ENCODE measurements at regions not wholly inside any gene's neighbourhood (a gene's known extent, or its start where the extent isn't known, plus 50 kb on each side); places are given as distances from the start of the nearest gene placed in this dataset.
"Not testable (repeated sequence)": the region's sequence is repeated elsewhere in the genome, so short reads cannot be mapped to it uniquely, and the experiment has no call there.

DNA sequence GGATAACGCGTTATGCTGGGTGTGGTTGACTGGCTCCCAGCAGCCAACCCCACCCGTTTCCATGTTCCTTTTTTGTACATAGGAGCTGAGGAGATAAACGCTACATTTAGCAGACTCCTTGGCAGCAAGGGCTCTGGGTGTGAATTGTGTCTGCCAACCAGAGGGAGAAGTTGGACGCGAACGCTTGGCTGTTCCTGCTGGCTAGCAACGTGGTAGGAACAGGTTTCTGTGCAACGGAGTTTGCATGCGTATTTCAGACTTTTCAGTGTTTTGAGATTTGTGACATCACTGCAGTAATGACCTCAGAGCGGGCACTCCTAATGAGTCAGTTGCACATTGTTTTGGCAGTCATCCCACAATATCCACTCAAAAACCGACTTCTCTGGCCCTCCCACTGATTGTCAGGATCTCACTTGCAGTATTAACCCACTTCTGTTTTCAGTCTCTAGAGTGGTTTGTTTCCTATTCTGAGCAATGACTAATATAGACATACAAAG lies 98.7 kb upstream of the RGS1 start:
- DNase-seq (ENCODE audit: low read depth in 1 of 2, low spot score in 1 of 2) = no peak

DNA sequence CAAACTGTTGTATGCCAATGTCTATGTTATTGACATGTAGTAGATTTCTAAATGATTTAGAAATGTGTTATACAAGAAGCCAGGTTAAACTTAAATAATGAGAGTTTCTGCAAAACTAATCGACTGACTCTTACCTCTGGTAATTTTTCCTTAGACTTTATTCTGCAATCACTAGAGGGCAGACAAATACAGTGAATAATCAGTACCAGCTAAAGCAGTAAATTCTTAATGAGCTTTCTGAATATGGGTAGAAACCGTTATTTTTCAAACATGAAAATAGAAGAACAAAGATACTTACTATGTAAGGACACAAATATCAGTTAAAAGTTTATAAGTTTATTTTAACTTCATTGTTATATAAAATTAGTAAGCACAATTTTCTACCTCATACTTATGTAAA lies 97.9 kb upstream of the RGS1 start:
- DNase-seq (ENCODE audit: low read depth in 1 of 2, low spot score in 1 of 2) = no peak

DNA sequence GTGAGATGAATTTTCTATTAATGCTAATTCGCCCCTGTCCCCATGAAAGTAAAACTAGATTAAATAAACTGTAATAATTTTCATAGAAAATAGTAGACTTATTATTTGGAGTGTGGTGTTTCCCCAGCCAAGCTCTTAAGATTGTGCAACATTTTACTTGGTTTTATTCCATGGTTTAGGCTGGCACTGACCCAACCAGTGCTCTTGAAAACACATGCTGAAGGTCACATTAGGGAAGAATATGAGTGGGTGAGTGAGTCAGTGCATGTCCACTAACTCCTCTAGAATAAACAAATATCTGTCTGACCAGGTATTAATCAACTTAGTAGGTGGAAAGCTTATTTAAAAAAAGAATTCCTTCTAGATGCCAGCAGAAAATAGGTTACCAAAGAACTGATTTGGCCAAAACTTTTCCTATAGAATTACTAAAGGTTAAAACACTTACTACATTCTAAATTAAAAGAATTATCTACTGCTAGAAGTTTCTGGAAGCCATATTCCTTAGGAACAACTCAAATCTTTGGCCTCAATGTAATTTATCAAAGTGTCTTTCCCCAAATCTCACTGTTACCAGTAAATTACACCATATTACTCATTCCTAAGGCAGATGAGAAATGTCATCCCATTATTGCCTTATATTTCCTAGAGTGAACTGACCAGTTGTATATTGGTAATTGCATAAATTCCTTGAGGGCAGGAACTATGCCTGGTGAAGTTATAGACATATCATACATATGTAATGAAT lies 89.7 kb upstream of the RGS1 start:
- DNase-seq (ENCODE audit: low read depth in 1 of 2, low spot score in 1 of 2) = no peak

DNA sequence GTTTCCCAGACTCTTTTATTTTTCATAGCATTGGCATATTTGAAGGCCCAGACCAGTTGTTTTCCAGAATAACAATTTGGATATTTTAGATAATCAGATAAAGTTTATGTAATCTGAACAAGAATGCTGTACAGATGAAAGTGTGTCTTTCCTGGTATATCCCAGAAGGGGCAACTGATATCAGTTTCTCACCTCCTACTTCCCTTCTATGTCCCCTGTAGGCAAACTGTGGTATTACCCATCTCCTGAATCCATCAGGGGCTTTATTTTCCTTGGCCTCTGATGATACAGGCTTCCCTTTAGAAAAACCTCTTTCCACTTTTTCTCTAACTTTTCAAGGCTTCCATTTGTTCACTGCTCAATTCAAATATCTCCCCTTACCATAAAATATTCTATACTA lies 87.5 kb upstream of the RGS1 start:
- no peak for DNase-seq (ENCODE audit: low read depth in 1 of 2, low spot score in 1 of 2)

DNA sequence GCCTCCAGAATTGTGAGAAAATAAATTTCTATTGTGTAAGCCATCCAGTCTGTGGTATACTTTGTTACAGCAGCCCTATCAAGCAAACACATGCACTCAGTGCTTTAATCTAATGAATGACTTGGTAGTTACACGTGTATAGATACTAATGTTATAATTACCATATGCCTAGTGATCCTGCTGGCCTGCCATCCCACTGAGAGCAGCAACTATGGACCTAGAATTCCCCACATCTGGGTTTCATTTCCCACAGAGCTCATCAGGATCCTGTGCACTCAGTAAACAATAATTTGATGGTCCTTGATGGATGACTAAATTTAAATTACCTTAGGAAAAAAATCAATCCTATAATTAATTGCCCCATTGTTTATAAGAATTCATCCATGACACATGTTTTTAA lies 86.5 kb upstream of the RGS1 start:
- DNase-seq (ENCODE audit: low read depth in 1 of 2, low spot score in 1 of 2) = no peak

DNA sequence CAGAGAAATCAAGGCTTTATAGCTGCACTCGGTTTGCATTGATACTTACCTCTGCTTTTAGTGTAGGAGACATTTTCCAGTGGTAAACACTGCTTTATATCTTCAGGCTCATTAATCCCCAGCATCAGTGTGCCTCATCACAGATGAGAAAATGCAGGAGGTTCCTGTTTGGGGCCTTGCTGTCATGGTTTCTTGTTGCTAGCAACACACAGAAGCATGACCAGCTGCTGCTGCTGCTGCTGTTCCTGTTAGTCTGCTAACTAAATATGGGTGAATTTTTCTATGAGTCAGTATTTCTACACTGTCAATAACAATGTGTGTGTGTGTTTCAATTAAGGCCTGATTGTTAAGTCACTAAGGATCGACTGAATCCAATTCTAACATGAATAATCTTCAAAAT lies 85.8 kb upstream of the RGS1 start:
- no peak for DNase-seq (ENCODE audit: low read depth in 1 of 2, low spot score in 1 of 2)

DNA sequence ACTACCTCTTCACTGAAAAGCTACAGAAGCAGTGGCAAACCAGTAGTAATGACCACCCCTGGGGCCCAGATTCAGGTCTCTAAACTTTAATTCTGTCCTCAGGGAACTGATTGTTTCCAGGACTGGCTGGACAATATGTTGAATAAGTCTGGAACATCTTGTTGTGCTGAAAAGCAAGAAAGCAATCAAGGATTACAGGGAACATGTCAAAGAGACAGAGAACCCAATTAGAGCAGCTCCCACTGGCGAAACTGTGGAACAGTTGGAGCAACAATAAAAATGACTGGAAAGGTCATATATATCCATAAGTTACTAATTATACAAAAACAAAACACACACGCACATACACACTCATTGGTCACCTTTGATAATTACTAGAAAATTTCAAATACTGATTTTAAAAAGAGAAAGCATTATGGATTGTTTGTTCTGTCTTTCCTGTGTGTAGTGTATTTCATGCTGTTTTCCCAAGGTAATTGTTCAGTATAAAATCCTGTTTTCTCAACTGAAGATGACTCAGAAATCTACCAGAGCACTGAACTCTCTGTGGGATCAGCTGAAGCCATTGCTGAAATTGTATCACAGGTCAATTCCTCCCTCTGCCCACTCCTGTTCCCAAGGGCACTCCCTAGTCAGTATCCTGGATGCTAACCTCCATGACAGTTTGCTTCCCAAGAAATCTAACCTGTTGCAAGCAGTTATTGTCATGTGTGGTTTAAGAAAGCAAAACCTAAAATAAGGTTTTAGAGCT lies 83.6 kb upstream of the RGS1 start:
- no peak for DNase-seq (ENCODE audit: low read depth in 1 of 2, low spot score in 1 of 2)

DNA sequence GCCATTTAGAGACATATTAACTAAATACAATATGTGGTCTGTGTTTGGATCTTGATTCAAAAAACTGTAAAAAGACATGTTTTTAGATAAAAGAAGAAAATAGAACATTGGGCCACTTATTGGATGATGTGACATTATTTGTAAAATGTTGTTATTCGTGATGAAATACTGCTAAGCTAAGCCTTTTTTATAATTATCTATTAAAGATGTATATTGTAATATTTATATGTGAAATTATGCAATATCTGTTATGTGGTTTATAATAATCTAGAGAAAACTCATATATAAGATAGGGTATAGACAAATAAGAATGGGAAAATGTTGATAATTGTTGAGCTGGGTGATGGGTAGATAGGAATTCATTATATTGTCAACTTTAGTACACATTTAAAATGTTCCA lies 82.0 kb upstream of the RGS1 start:
- no peak for DNase-seq (ENCODE audit: low read depth in 1 of 2, low spot score in 1 of 2)

DNA sequence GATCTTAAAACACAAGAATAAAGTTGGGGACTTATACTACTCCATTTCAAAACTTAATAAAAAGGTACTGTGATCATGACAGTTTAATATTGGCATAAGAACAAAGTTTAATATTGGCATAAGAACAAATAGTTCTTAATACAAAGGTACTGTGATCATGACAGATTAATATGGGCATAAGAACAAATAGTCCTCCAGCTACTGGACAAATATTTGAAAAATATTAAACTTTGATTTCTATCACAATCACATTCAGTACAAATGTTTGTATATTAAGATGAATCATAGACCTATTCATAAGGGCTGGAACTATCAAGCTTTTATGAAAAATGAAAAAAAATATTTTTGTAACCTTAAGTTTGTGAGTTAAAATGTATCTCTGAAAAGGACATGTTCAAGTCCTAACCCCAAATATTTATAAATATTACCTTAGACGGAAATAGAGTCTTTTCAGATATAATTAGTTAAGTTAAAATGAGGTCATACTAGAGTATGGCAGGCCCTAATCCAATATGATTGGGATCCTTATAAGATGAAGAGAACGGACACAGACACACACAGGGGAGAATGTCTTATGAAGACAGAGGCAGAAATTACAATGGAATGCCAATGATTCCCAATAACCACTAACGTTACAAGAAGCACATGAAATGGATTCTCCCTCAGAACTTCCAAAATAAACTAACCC lies 79.1 kb upstream of the RGS1 start:
- no peak for DNase-seq (ENCODE audit: low read depth in 1 of 2, low spot score in 1 of 2)

DNA sequence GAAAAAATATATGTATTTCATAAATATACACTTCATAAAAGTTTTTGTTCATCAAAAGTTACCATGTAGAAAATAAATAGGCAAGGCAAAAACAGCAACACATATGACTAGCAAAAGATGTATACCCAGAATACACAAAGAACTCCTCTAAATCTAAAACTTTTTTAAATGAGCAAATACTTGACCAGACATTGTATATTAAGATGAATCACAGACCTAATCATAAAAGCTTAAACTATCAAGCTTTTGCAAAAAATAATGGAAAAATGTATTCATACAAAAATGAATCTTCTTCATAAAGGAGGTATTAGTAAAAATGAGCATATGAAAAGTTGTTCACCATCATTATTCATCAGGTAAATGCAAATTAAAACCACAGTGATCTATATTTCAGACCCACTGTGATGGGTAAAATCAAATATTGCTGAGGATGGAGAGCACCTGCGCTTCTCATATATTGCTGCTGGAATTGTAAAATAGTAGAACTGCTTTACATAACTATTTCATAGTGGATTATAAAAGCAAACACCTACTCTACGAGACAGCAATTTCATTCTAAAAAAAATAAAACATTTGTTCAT lies 78.3 kb upstream of the RGS1 start:
- DNase-seq (ENCODE audit: low read depth in 1 of 2, low spot score in 1 of 2) = no peak

DNA sequence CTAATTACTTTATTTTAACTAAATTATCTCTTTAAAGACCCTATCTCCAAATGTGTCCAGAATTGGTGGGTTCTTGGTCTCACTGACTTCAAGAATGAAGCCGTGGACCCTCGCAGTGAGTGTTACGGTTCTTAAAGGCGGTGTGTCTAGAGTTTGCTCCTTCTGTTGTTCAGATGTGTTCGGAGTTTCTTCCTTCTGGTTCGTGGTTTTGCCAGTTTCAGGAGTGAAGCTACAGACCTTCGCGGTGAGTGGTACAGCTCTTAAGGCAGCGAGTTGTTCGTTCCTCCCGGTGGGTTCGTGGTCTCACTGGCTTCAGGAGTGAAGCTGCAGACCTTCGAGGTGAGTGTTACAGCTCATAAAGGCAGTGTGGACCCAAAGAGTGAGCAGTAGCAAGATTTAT lies 77.5 kb upstream of the RGS1 start:
- not testable (repeated sequence) for DNase-seq (ENCODE audit: low read depth in 1 of 2, low spot score in 1 of 2)

DNA sequence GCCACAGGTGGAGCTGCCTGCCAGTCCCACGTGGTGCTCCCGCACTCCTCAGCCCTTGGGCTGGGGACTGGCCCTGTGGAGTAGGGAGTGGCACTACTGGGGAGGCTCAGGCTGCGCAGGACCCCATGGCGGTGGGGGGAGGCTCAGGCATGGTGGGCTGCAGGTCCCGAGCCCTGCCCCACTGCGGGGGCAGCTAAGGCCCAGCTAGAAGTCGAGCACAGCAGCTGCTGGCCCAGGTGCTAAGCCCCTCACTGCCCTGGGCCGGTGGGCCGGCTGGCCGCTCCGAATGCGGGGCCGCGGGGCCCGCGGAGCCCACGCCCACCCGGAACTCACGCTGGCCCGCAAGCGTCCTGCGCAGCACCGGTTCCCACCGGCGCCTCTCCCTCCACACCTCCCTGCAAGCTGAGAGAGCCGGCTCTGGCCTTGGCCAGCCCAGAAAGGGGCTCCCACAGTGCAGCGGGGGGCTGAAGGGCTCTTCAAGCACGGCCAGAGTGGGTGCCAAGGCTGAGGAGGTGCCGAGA lies 76.5 kb upstream of the RGS1 start:
- DNase-seq (ENCODE audit: low read depth in 1 of 2, low spot score in 1 of 2) = not testable (repeated sequence)

DNA sequence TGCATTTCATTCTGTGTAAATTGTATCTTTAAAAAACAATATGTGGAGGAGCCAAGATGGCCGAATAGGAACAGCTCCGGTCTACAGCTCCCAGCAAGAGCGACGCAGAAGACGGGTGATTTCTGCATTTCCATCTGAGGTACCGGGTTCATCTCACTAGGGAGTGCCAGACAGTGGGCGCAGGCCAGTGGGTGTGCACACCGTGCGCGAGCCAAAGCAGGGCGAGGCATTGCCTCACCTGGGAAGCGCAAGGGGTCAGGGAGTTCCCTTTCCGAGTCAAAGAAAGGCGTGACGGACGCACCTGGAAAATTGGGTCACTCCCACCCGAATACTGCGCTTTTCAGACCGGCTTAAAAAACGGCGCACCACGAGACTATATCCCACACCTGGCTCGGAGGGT lies 75.0 kb upstream of the RGS1 start:
- not testable (repeated sequence) for DNase-seq (ENCODE audit: low read depth in 1 of 2, low spot score in 1 of 2)

DNA sequence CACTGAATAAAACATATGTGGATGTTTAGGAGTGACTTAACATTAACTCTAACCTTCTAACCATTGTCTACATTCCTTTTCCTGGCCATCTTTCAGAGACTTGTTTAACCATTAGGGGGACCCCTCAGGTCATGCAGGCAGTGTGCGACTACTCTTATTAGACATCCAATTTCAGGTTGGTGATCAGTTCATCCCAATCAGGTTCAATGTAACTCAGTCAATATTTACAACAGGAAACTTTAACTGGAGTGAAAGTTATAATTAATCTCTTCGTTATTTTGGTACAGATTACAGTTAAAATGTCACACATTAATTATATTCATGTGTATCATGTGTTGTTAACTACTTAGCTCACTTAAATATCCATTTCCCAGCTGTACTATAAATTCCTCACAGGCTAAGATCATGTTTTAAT lies 68.8 kb upstream of the RGS1 start:
- DNase-seq (ENCODE audit: low read depth in 1 of 2, low spot score in 1 of 2) = no peak

DNA sequence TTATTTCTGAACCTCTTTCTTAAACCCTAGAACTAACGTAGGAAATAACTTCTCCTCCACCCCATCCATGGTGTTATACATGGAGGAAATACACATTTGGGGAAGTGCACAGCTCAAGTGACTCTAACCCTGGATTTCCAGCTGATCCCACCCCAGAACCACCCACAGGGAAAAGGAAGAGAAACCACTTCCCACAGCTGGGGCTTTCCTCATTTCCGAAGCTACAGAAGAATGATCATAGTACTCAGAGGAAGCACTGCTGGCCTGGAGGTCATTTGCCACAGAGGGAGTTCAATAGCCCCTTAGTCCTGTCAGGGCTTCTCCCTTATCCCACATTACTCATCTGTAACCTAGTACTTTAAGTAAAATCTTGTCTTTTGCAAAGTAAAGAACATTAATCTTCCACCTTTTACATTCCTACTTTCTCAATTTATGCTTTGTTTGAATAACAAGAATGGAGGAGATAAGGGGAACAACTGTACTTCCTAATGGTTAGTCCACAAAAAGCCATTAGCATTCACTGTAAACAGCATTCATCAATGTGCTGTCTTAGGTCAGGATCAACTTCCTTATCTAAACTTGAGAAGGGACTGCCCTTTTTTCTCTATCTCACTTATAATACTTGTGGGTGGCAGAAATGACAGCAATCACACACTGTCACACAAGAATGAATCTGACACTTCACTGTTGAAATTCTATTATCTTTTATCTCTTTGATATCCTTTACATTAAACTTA lies 63.0 kb upstream of the RGS1 start:
- DNase-seq (ENCODE audit: low read depth in 1 of 2, low spot score in 1 of 2) = no peak

DNA sequence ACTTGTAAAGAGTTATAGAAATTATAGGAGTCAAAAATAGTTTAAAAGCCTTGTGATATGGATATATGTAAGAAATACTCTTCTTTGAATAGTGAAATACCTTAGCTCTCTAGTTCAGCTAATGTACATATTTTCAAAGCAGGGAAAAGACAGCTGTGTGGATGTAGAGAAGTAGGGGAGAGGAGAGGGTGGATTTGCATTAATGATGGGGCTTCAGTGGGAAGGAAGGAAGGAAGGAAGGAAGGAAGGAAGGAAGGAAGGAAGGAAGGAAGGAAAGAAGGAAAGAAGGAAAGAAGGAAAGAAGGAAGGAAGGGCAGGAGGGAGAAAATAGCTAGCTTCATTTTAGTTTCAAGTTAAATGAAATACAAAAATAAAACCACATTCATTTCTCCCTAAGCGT lies 62.4 kb upstream of the RGS1 start:
- no peak for DNase-seq (ENCODE audit: low read depth in 1 of 2, low spot score in 1 of 2)

DNA sequence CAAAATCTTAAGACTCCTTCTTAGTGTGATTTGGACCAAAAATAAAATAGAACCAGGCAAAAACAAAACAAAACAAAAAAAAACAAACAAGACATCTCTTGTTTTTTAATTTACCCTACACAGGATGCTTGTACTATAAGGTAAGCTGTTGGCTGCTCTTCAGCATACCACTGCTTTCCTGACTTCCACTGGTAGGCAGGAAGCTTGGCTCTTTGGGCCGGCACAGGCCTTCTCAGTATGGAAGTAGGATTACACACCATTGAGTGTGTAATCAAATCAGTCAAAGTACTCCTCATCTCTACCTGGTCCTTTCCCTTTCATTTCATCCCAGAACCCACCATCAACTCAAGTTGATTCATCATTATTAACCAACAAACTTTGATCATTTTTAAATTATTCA lies 61.9 kb upstream of the RGS1 start:
- DNase-seq (ENCODE audit: low read depth in 1 of 2, low spot score in 1 of 2) = no peak

DNA sequence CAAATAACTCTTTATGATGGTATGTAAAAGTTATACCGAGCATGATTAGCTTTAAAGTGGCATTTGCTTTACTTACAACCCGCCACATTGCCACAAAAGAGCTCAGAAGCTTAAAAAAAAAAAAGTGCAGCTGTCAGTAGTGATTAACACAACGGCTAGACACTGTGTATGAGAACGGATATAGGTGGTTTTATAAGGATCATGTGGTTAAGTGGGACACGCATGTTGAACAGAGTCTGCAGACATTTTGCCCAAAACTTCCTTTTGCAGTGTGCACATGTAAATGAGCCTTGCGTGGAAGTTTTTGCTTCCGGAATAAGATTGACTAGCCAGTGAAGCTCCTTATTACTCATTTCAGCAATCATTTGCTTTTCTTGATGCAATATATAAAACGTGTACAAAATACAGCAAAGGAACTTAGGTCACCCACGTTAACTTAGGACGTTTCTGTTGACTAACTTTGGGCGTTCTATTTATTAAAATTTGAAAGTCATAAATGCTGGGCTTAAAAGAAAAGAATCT lies 58.7 kb upstream of the RGS1 start:
- peak in 1 of 2 donors; percentile 21 for DNase-seq (ENCODE audit: low read depth in 1 of 2, low spot score in 1 of 2)

DNA sequence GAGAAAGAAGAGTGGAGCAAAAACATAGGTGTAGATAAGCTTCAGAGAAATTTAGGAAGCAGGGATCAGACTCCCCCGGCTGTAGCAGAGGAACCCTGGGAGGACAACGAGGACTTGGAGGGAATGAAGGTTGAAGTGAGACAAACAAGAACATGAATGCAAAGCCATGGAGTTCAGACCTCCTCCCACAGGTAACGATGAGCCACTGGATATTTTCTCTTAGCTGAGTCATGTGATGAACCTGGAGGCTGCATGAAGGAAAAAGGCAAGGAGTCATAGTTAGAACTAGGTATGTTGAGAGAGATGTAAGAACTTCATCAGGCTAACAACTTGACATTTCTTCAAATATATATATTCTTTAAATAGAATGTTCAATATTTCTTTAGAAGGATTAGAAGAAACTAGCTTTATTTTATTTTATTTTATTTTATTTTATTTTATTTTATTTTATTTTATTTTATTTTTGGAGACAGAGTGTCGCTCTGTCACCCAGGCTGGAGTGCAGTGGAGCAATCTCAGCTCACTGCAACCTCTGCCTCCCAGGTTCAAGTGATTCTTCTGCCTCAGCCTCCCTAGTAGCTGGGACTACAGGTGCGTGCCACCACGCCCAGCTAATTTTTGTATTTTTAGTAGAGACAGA lies 57.7 kb upstream of the RGS1 start:
- not testable (repeated sequence) for DNase-seq (ENCODE audit: low read depth in 1 of 2, low spot score in 1 of 2)

DNA sequence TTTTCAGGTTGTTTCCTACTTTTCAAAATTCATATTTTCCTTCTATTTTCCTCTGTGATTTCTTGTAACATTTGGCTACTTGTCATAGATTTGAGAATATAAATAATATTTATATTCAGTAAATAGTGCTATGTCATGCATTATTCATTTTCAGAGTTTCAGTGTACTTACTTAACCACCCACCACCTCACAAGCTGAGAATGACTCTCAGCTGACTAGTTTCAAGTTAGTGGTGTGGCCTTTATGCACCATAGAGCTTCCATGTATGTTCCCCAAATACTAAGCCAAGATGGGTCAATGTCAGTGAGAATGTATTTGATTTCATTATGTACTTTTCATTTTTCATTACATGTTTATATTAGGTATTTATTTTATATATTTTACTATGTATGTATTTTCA lies 56.9 kb upstream of the RGS1 start:
- no peak for DNase-seq (ENCODE audit: low read depth in 1 of 2, low spot score in 1 of 2)
